ENCODE measurements at regions not wholly inside any gene's neighbourhood (a gene's known extent, or its start where the extent isn't known, plus 50 kb on each side); places are given as distances from the start of the nearest gene placed in this dataset.
"Not testable (repeated sequence)": the region's sequence is repeated elsewhere in the genome, so short reads cannot be mapped to it uniquely, and the experiment has no call there.

GRCh38 chr1:30547326-30547725 lies 176.1 kb downstream of the MATN1 start:
- TF ChIP-seq POLR2A, POLR2AphosphoS5, TAF1, SPI1 (IDR thresholded peaks at IDR 0.05; ENCODE audit: low read depth, low read length): not testable (repeated sequence)
